ENCODE measurements at regions not wholly inside any gene's neighbourhood (a gene's known extent, or its start where the extent isn't known, plus 50 kb on each side); places are given as distances from the start of the nearest gene placed in this dataset.

GRCh38 chr7:35355199-35355598 lies 101.3 kb upstream of the TBX20 start:
- DNase-seq (ENCODE audit: insufficient read length, low spot score), result no peak
- no peak for FAIRE-seq

- FAIRE-seq, result no peak
- no peak for DNase-seq (ENCODE audit: insufficient read length, low spot score)
Measured at GRCh38 chr7:35353481-35353880, 99.6 kb upstream of the TBX20 start.

- FAIRE-seq (no peak), DNase-seq (ENCODE audit: insufficient read length, low spot score) (no peak)
Measured at GRCh38 chr7:35351466-35351865, 97.6 kb upstream of the TBX20 start.

- no peak for FAIRE-seq
- no peak for DNase-seq (ENCODE audit: insufficient read length, low spot score)
Measured at GRCh38 chr7:35348611-35349400, 94.9 kb upstream of the TBX20 start.

GRCh38 chr7:35342786-35343185 lies 88.9 kb upstream of the TBX20 start:
- DNase-seq (ENCODE audit: insufficient read length, low spot score) (no peak), FAIRE-seq (no peak)

GRCh38 chr7:35339811-35340210 lies 85.9 kb upstream of the TBX20 start:
- FAIRE-seq (no peak), DNase-seq (ENCODE audit: insufficient read length, low spot score) (no peak)

- no peak for FAIRE-seq
- DNase-seq (ENCODE audit: insufficient read length, low spot score), result no peak
Measured at GRCh38 chr7:35336444-35336843, 82.5 kb upstream of the TBX20 start.

- DNase-seq (ENCODE audit: insufficient read length, low spot score) (no peak), FAIRE-seq (no peak)
Measured at GRCh38 chr7:35334506-35334905, 80.6 kb upstream of the TBX20 start.

- DNase-seq (ENCODE audit: insufficient read length, low spot score), result no peak
- no peak for FAIRE-seq
Measured at GRCh38 chr7:35333265-35333664, 79.4 kb upstream of the TBX20 start.

- FAIRE-seq (no peak), DNase-seq (ENCODE audit: insufficient read length, low spot score) (no peak)
Measured at GRCh38 chr7:35331730-35332678, 78.1 kb upstream of the TBX20 start.

- FAIRE-seq, result no peak
- no peak for DNase-seq (ENCODE audit: insufficient read length, low spot score)
Measured at GRCh38 chr7:35329026-35329425, 75.1 kb upstream of the TBX20 start.

GRCh38 chr7:35319606-35320005 lies 65.7 kb upstream of the TBX20 start:
- no peak for DNase-seq (ENCODE audit: insufficient read length, low spot score)
- FAIRE-seq, result no peak

GRCh38 chr7:35316549-35316948 lies 62.6 kb upstream of the TBX20 start:
- FAIRE-seq, result no peak
- DNase-seq (ENCODE audit: insufficient read length, low spot score), result no peak

- DNase-seq (ENCODE audit: insufficient read length, low spot score) (no peak), FAIRE-seq (no peak)
Measured at GRCh38 chr7:35315517-35315916, 61.6 kb upstream of the TBX20 start.

GRCh38 chr7:35314354-35314753 lies 60.5 kb upstream of the TBX20 start:
- DNase-seq (ENCODE audit: insufficient read length, low spot score), result no peak
- no peak for FAIRE-seq

- no peak for DNase-seq (ENCODE audit: insufficient read length, low spot score)
- no peak for FAIRE-seq
Measured at GRCh38 chr7:35313575-35313974, 59.7 kb upstream of the TBX20 start.

Data from GM19239 (cell line).